Aorta (tissue), 5 donors: ENCODE measurements at regions not wholly inside any gene's neighbourhood (a gene's known extent, or its start where the extent isn't known, plus 50 kb on each side); places are given as distances from the start of the nearest gene placed in this dataset.
A peak's percentile ranks its signal among the peaks of the same experiment; 100 is the strongest.
"Not testable (repeated sequence)": the region's sequence is repeated elsewhere in the genome, so short reads cannot be mapped to it uniquely, and the experiment has no call there.

ENCODE experiments used
- ATAC-seq: fragments of 200-7000 bp; cut with Tn5 transposase; one replicate; pipeline ENCODE4 v1.9.1; 2022; ENCODE audit warnings: moderate library complexity; ENCODE audit not compliant: low FRiP score
- DNase-seq, 2 donors: peaks; one replicate each; pipeline ENCODE4 v3.0.0-alpha.2; 2020
- H3K27ac ChIP-seq, 2 donors: one replicate each; pipeline ENCODE4 v1.5.1; 2013; ENCODE audit warnings: low read length in 2 of 2, mild to moderate bottlenecking in 2 of 2, moderate library complexity in 2 of 2, control low read depth in 1 of 2, inconsistent platforms in 1 of 2, low read depth in 1 of 2
- H3K27me3 ChIP-seq, 2 donors: one replicate each; pipeline ENCODE4 v1.6.1; 2013; ENCODE audit warnings: control low read depth in 1 of 2, low read length in 1 of 2, mild to moderate bottlenecking in 1 of 2, moderate library complexity in 1 of 2; ENCODE audit not compliant: insufficient read depth in 2 of 2, control insufficient read depth in 1 of 2
- H3K36me3 ChIP-seq, 2 donors: one replicate each; pipeline ENCODE4 v1.6.1; 2013; ENCODE audit warnings: control low read depth in 1 of 2, low read length in 1 of 2, mild to moderate bottlenecking in 1 of 2; ENCODE audit not compliant: insufficient read depth in 2 of 2, control insufficient read depth in 1 of 2
- H3K4me1 ChIP-seq, 2 donors: one replicate each; pipeline ENCODE4 v1.6.1; 2013; ENCODE audit warnings: low read length in 2 of 2, control low read depth in 1 of 2, mild to moderate bottlenecking in 1 of 2, moderate library complexity in 1 of 2; ENCODE audit not compliant: insufficient read depth in 2 of 2, control insufficient read depth in 1 of 2
- H3K4me3 ChIP-seq, 2 donors: one replicate each; pipeline ENCODE4 v1.5.1; 2013; ENCODE audit warnings: low read length in 2 of 2, control low read depth in 1 of 2, mild to moderate bottlenecking in 1 of 2
- H3K9me3 ChIP-seq: one replicate; pipeline ENCODE4 v1.6.1; 2013; ENCODE audit warnings: mild to moderate bottlenecking, low read length; ENCODE audit not compliant: control insufficient read depth
- WGBS, 2 donors: extraction: QIAGEN DNeasy Blood & Tissue Kit; methylation state at CpG; one replicate each; pipeline ENCODE4 v1.1.7; 2013; 5-methylcytosine and 5-hydroxymethylcytosine counted together
- intact Hi-C, 2 donors: fragments of 100-400 bp; cut with DNase I; formaldehyde crosslinking; loops; one replicate each; pipeline versions ENCODE4 v1.14.2 to v1.15.0; 2022
- donor health status: healthy with polysubstance abuse.
- donor health status: Bipolar disorder and iron deficiency.
- donor health status: DM: no; HTN: no; CAD: no.
- donor health status: DM: no; HTN: no; CAD: no.
- donor health status: DM: yes; HTN: yes; CAD: no.

- DNase-seq = no peak
- H3K36me3 ChIP-seq = no peaks in the 10 kb centered on the region
- intact Hi-C loops = no loop called here
- H3K27ac ChIP-seq = no peak overlapping the region
- no peaks in the 10 kb centered on the region for H3K9me3 ChIP-seq
- no peak overlapping the region for H3K4me3 ChIP-seq
- no peaks in the 10 kb centered on the region for H3K27me3 ChIP-seq
- H3K4me1 ChIP-seq = peaks cover 0 to 4% of the 10 kb centered on the region in 2 donors
- ATAC-seq = no peak
- 90 to 93% methylated on average over 5 of the region's 5 CpGs for WGBS, 2 donors
Observed at GRCh38 chr9:6113312-6113711, 97.9 kb upstream of the RANBP6 start.

DNA sequence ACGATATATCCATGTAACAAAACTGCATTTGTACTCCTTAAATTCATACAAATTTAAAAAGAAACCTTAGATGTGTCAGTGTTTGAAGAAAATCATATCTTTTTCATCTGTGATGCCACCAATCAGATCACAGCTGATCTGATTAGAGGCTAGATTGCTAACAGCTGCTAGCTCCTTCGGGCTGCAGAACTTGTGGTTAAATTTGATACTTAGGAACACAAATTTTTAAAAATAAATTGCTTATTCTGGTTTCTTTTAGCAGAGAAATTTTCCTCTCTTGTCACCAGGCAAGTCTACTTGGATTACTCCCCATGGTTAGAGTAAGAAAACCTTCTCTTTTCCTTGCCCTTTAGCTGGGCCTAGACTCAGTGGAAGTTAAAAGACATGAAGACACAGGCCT, 94.6 kb upstream of the RANBP6 start:
- DNase-seq (no peak), ATAC-seq (no peak)
- WGBS, 2 donors = 77 to 82% methylated on average over 2 of the region's 2 CpGs
- Histone ChIP-seq H3K4me1 (peaks cover 0 to 4% of the 10 kb centered on the region in 2 donors), H3K36me3 (no peaks in the 10 kb centered on the region), H3K27me3 (no peaks in the 10 kb centered on the region), H3K27ac (no peak overlapping the region), H3K9me3 (no peaks in the 10 kb centered on the region), H3K4me3 (no peak overlapping the region)
- intact Hi-C loops = no loop called here

- H3K27ac ChIP-seq = no peak overlapping the region
- H3K4me1 ChIP-seq = peaks cover 0 to 4% of the 10 kb centered on the region in 2 donors
- H3K27me3 ChIP-seq = no peaks in the 10 kb centered on the region
- no peaks in the 10 kb centered on the region for H3K36me3 ChIP-seq
- ATAC-seq = no peak
- no peaks in the 10 kb centered on the region for H3K9me3 ChIP-seq
- intact Hi-C loops = no loop called here
- DNase-seq = no peak
- H3K4me3 ChIP-seq = no peak overlapping the region
Observed at GRCh38 chr9:6109571-6109970, 94.1 kb upstream of the RANBP6 start.

DNA sequence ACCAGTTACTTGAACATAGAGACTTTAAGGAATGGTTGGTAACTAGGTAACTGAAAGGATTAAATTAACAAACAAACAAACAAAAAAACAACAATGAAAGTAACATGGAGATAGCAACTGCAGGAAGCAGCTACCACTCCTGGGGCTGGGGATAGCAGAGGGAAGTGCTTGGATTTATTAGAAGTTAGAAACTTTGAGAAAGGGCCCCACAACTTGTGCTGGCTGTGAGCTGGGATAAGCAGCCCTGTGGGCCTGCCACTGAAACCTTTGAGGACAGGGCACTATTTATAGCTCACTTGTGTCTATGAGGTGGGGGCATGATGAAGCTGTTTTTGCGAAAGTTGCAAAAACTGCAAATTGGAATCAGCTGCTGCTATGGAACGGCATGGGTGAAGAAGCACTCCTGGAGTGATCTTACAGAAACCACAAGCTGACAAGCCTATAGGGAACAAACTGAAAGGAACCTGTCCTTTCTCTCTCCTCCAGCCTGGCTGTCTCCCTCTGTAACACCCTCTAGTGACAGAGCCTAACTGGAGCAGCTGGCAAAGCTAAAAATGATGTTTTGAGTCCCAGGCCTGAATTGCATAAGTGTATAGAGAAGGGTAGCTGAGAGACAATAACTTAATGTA, 91.4 kb upstream of the RANBP6 start:
- ATAC-seq (peak; percentile 64), DNase-seq (no peak)
- peak overlapping the region in 1 of 2 donors; percentile 45 for H3K27ac ChIP-seq
- H3K4me1 ChIP-seq = peaks cover 0 to 4% of the 10 kb centered on the region in 2 donors
- H3K4me3 ChIP-seq = no peak overlapping the region
- intact Hi-C loops = no loop called here
- no peaks in the 10 kb centered on the region for H3K36me3 ChIP-seq
- no peaks in the 10 kb centered on the region for H3K27me3 ChIP-seq
- H3K9me3 ChIP-seq = no peaks in the 10 kb centered on the region
- 2 to 8% methylated on average over 2 of the region's 2 CpGs for WGBS, 2 donors

DNA sequence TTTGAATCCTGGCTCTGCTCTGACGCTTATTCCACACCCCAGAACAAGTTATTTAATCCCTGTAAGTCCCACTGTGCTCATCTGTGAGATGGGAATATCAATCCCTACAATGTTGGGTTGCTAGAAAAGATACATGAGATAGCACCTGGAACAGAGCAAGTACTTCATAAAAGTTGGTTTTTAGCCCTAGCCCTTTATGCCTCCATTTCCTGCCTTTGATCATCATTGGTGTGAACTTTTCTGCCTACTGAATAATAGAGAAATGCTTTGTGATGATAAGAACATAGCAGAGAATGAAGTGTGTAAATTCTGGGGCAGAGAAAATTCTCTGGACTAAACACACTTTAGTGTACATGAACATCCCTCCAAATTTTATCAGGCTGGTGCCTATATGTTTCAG, 90.3 kb upstream of the RANBP6 start:
- no peak for DNase-seq
- Histone ChIP-seq H3K4me1 (peaks cover 0 to 4% of the 10 kb centered on the region in 2 donors), H3K27me3 (no peaks in the 10 kb centered on the region), H3K36me3 (no peaks in the 10 kb centered on the region), H3K27ac (no peak overlapping the region), H3K4me3 (no peak overlapping the region), H3K9me3 (no peaks in the 10 kb centered on the region)
- intact Hi-C loops = no loop called here
- WGBS, 2 donors = 91 to 97% methylated on average over 1 of the region's 1 CpG
- ATAC-seq = no peak

DNA sequence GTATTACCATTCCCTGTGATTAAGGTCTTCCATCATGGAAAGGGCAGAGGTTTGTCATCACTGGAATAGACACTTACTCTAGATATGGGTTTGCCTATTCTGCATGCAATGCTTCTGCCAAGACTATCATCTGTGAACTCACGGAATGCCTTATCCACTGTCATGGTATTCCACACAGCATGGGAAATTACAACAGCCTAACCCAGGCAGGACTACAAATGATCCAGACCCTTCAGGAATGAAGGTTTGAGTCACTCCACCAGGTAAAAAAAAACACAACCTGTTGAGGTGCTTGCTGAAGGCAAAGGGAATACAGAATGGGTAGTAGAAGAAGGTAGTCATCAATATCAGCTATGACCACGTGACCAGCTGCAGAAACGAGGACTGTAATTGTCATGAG, 89.0 kb upstream of the RANBP6 start:
- H3K27ac ChIP-seq, H3K36me3 ChIP-seq, ATAC-seq, H3K4me3 ChIP-seq, H3K4me1 ChIP-seq, H3K9me3 ChIP-seq, H3K27me3 ChIP-seq, DNase-seq, intact Hi-C loops: not testable (repeated sequence)
- 87 to 98% methylated on average over 2 to 3 of the region's 3 CpGs for WGBS, 2 donors

GRCh38 chr9:6103911-6104310, 88.5 kb upstream of the RANBP6 start:
- H3K27ac ChIP-seq, H3K27me3 ChIP-seq, H3K4me1 ChIP-seq, H3K4me3 ChIP-seq, ATAC-seq, DNase-seq, intact Hi-C loops, H3K9me3 ChIP-seq, H3K36me3 ChIP-seq: not testable (repeated sequence)
- WGBS, 2 donors = 91 to 92% methylated on average over 3 of the region's 3 CpGs

DNA sequence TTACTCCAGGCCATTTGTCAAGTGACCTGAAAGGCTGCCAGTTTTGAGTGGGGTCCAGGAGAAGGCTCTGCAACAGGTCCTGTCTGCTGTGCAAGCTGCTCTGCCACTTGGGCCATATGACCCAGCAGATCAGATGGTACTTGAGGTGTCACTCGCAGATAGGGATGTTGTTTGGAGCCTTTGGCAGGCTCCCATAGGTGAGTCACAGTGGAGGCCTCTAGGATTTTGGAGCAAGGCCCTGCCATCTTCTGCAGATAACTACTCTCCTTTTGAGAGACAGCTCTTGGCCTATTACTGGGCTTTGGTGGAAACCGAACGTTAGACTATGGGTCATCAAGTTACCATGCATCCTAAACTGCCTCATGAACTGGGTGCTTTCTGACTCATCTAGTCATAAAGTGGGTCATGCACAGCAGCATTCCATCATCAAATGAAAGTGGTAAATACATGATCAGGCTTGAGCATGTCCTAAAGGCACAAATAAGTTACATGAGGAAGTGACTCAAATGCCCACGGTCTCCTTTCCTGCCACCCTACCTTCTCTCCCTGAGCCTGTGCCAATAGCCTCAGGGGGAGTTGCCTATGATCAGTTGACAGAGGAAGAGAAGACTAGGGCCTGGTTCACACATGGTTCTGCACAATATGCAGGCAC, 87.0 kb upstream of the RANBP6 start:
- ATAC-seq, H3K27ac ChIP-seq, intact Hi-C loops, H3K4me1 ChIP-seq, H3K36me3 ChIP-seq, H3K4me3 ChIP-seq, H3K27me3 ChIP-seq, H3K9me3 ChIP-seq, DNase-seq: not testable (repeated sequence)
- WGBS, 2 donors = 91 to 92% methylated on average over 4 of the region's 4 CpGs

DNA sequence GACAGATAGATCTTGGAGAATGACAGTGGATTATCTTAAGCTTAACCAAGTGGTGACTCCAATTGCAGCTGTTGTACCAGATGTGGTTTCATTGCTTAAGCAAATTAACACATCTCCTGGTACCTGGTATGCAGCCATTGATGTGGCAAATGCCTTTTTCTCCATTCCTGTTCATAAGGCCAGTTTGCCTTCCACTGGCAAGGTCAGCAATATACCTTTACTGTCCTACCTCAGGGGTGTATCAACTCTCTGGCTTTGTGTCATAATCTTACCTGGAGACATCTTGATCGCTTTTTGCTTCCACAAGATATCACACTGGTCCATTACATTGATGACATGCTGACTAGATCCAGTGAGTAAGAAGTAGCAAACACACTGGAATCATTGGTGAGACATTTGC, 86.3 kb upstream of the RANBP6 start:
- H3K9me3 ChIP-seq, H3K4me1 ChIP-seq, intact Hi-C loops, H3K36me3 ChIP-seq, H3K4me3 ChIP-seq, ATAC-seq, DNase-seq, H3K27ac ChIP-seq, H3K27me3 ChIP-seq: not testable (repeated sequence)
- 96 to 100% methylated on average over 1 of the region's 1 CpG for WGBS, 2 donors
